Osteoblast (primary cell): ENCODE measurements at regions not wholly inside any gene's neighbourhood (a gene's known extent, or its start where the extent isn't known, plus 50 kb on each side); places are given as distances from the start of the nearest gene placed in this dataset.

ENCODE experiments used
- DNase-seq: peaks from one replicate; pipeline ENCODE4 v3.0.0; 2011; ENCODE audit warnings: low spot score, mixed read lengths; ENCODE audit not compliant: insufficient read length; ENCODE audit errors: missing footprints
- H2AFZ ChIP-seq: 2 replicates; pipeline ENCODE4 v1.6.0; 2011; ENCODE audit warnings: mild to moderate bottlenecking, low read length
- H3K27ac ChIP-seq: 2 replicates; pipeline ENCODE4 v1.5.1; 2011; ENCODE audit warnings: mild to moderate bottlenecking, low read depth, low read length, moderate library complexity
- H3K27me3 ChIP-seq: 2 replicates; pipeline ENCODE4 v1.6.0; 2012; ENCODE audit warnings: mild to moderate bottlenecking, control low read depth, inconsistent platforms, low read length, moderate library complexity; ENCODE audit not compliant: insufficient read depth
- H3K36me3 ChIP-seq: 2 replicates; pipeline ENCODE4 v1.5.1; 2011; ENCODE audit warnings: mild to moderate bottlenecking, low read length, control low read depth, moderate library complexity; ENCODE audit not compliant: insufficient read depth
- H3K4me1 ChIP-seq: 2 replicates; pipeline ENCODE4 v1.5.1; 2011; ENCODE audit warnings: mild to moderate bottlenecking, low read length, control low read depth, moderate library complexity; ENCODE audit not compliant: insufficient read depth
- H3K4me2 ChIP-seq: 2 replicates; pipeline ENCODE4 v1.6.0; 2011; ENCODE audit warnings: mild to moderate bottlenecking, low read length; ENCODE audit not compliant: insufficient read depth
- H3K4me3 ChIP-seq: fragments of 200-600 bp; sonication (generic); 3 replicates; pipeline ENCODE4 v1.5.1; 2012; ENCODE audit warnings: mild to moderate bottlenecking, low read length, inconsistent platforms; ENCODE audit not compliant: insufficient read depth
- H3K79me2 ChIP-seq: 2 replicates; pipeline ENCODE4 v1.6.0; 2012; ENCODE audit warnings: mild to moderate bottlenecking, low read length, control low read depth, inconsistent platforms; ENCODE audit not compliant: insufficient read depth
- H3K9me3 ChIP-seq: 2 replicates; pipeline ENCODE4 v1.5.1; 2011; ENCODE audit warnings: low read depth, low read length, control low read depth
- H4K20me1 ChIP-seq: 2 replicates; pipeline ENCODE4 v1.6.0; 2012; ENCODE audit warnings: mild to moderate bottlenecking, low read length, control low read depth; ENCODE audit not compliant: insufficient read depth
- CTCF ChIP-seq: IDR thresholded peaks from 2 replicates; pipeline ENCODE4 v1.5.1; 2011; ENCODE audit warnings: mild to moderate bottlenecking, low read depth, low read length, moderate library complexity; ENCODE audit errors: extremely low read depth

- Histone ChIP-seq H3K27me3 (no peaks in the 10 kb centered on the region), H3K4me1 (no peaks in the 10 kb centered on the region), H3K4me3 (no peak overlapping the region), H3K36me3 (no peaks in the 10 kb centered on the region), H4K20me1 (no peaks in the 10 kb centered on the region), H3K79me2 (no peaks in the 10 kb centered on the region), H3K27ac (no peak overlapping the region), H2AFZ (no peak overlapping the region), H3K4me2 (no peak overlapping the region), H3K9me3 (no peaks in the 10 kb centered on the region)
- DNase-seq: no peak
- no peak for TF ChIP-seq CTCF
These were observed 310.4 kb upstream of the IRX4 start for GRCh38 chr5:2193142-2193541.

- TF ChIP-seq CTCF: no peak
- Histone ChIP-seq H3K9me3 (no peaks in the 10 kb centered on the region), H3K4me1 (no peaks in the 10 kb centered on the region), H3K27me3 (no peaks in the 10 kb centered on the region), H3K36me3 (no peaks in the 10 kb centered on the region), H3K27ac (no peak overlapping the region), H3K79me2 (no peaks in the 10 kb centered on the region), H2AFZ (no peak overlapping the region), H4K20me1 (no peaks in the 10 kb centered on the region), H3K4me2 (no peak overlapping the region), H3K4me3 (no peak overlapping the region)
- DNase-seq: no peak
These were observed 309.8 kb upstream of the IRX4 start for GRCh38 chr5:2192496-2192895.

- H3K79me2 ChIP-seq: no peaks in the 10 kb centered on the region
- no peak overlapping the region for H3K4me3 ChIP-seq
- DNase-seq: no peak
- no peak overlapping the region for H2AFZ ChIP-seq
- no peaks in the 10 kb centered on the region for H3K9me3 ChIP-seq
- no peak overlapping the region for H3K27ac ChIP-seq
- no peak for TF ChIP-seq CTCF
- H3K4me1 ChIP-seq: no peaks in the 10 kb centered on the region
- no peaks in the 10 kb centered on the region for H3K27me3 ChIP-seq
- H3K36me3 ChIP-seq: no peaks in the 10 kb centered on the region
- H4K20me1 ChIP-seq: no peaks in the 10 kb centered on the region
- no peak overlapping the region for H3K4me2 ChIP-seq
These were observed 309.2 kb upstream of the IRX4 start for GRCh38 chr5:2191972-2192371.

GRCh38 chr5:2190549-2190948 lies 307.8 kb upstream of the IRX4 start:
- H3K27ac ChIP-seq: no peak overlapping the region
- DNase-seq: no peak
- H3K9me3 ChIP-seq: no peaks in the 10 kb centered on the region

More at GRCh38 chr5:2190549-2190948, 307.8 kb upstream of the IRX4 start:
- Histone ChIP-seq H3K4me2 (no peak overlapping the region), H3K36me3 (no peaks in the 10 kb centered on the region), H2AFZ (no peak overlapping the region), H4K20me1 (no peaks in the 10 kb centered on the region), H3K4me1 (no peaks in the 10 kb centered on the region), H3K27me3 (no peaks in the 10 kb centered on the region), H3K79me2 (no peaks in the 10 kb centered on the region), H3K4me3 (no peak overlapping the region)
- TF ChIP-seq CTCF: no peak
